ENCODE measurements at regions not wholly inside any gene's neighbourhood (a gene's known extent, or its start where the extent isn't known, plus 50 kb on each side); places are given as distances from the start of the nearest gene placed in this dataset.

DNA sequence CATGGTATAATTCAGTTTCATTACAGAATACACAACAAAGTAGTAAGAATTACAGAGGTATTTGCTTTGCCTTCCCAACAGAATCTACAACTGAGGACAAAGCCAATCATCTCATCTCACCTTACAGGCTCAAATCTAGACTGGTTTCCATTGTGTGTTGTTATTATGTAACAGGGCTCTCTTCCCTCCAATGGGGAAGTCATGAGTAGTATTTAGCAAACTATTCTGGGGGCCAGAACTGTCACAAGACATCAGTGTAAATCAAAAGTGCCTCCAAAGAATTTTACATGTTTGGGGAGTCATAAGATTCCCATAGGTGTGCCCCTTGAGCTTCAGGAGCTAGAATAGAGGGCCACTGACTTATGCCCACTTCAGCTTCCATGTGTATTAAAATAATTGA, 187.0 kb upstream of the EDNRB start:
- no peak overlapping the region for H3K4me3 ChIP-seq (replicated peaks in 1 of 4; ENCODE audit: control extremely low read depth in 1 of 4, insufficient read depth in 1 of 4, low read depth in 3 of 4, low read length in 4 of 4)
- no peak for DNase-seq (ENCODE audit: low read depth in 2 of 2)
- H3K27ac ChIP-seq (ENCODE audit: insufficient read depth, low read length) = no peak overlapping the region
- no peaks in the 10 kb centered on the region for H3K36me3 ChIP-seq (ENCODE audit: control insufficient read depth, insufficient read depth, low read length)
- H3K4me2 ChIP-seq (ENCODE audit: extremely low read depth, insufficient read depth, low read length) = no peak overlapping the region
- no peaks in the 10 kb centered on the region for H4K20me1 ChIP-seq (ENCODE audit: control insufficient read depth, extremely low read depth, insufficient read depth, low read length)
- no peaks in the 10 kb centered on the region for H3K9me3 ChIP-seq (ENCODE audit: control insufficient read depth, insufficient read depth, low read depth, low read length)
- no peak overlapping the region for H3K9ac ChIP-seq (ENCODE audit: insufficient read depth, low read length)
- no peaks in the 10 kb centered on the region for H3K27me3 ChIP-seq (ENCODE audit: control insufficient read depth, insufficient read depth, low read length)
- H3K4me1 ChIP-seq (ENCODE audit: control insufficient read depth, extremely low read depth, insufficient read depth, low read length) = no peaks in the 10 kb centered on the region
- no peaks in the 10 kb centered on the region for H3K79me2 ChIP-seq (ENCODE audit: control insufficient read depth, insufficient read depth, low read length)
- TF ChIP-seq EZH2 (IDR thresholded peaks at IDR 0.05; ENCODE audit: low read length, missing control alignments) = no peak
- TF ChIP-seq, protein P1, sequence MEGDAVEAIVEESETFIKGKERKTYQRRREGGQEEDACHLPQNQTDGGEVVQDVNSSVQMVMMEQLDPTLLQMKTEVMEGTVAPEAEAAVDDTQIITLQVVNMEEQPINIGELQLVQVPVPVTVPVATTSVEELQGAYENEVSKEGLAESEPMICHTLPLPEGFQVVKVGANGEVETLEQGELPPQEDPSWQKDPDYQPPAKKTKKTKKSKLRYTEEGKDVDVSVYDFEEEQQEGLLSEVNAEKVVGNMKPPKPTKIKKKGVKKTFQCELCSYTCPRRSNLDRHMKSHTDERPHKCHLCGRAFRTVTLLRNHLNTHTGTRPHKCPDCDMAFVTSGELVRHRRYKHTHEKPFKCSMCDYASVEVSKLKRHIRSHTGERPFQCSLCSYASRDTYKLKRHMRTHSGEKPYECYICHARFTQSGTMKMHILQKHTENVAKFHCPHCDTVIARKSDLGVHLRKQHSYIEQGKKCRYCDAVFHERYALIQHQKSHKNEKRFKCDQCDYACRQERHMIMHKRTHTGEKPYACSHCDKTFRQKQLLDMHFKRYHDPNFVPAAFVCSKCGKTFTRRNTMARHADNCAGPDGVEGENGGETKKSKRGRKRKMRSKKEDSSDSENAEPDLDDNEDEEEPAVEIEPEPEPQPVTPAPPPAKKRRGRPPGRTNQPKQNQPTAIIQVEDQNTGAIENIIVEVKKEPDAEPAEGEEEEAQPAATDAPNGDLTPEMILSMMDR (conservative IDR thresholded peaks at IDR 0.05 in 1 of 2, IDR thresholded peaks at IDR 0.05 in 1 of 2; ENCODE audit: low read depth in 1 of 2, low read length in 2 of 2) = no peak
- no peak overlapping the region for H2AFZ ChIP-seq (ENCODE audit: low read length)

DNA sequence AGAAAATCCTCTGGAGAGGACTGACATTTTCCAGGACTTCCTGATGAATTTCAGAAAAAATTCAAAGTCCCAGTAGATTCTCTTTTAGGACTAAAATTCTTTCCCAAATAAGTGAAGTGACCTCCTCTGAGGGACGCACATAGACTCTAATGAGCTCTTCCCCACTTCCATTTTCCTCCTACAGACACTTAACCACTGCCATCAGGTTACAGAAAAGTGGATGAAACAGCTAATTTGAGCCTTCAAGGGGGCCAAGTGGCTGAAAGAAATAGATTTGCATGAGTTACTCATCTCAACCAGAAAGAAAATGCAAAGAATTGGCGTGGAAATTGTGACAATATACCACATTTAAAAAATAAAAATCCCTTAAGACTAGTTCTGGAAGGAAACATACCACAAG, 185.3 kb upstream of the EDNRB start:
- H3K4me3 ChIP-seq (replicated peaks in 1 of 4; ENCODE audit: control extremely low read depth in 1 of 4, insufficient read depth in 1 of 4, low read depth in 3 of 4, low read length in 4 of 4) = no peak overlapping the region
- TF ChIP-seq, protein P1 (conservative IDR thresholded peaks at IDR 0.05 in 1 of 2, IDR thresholded peaks at IDR 0.05 in 1 of 2; ENCODE audit: low read depth in 1 of 2, low read length in 2 of 2) = no peak
- no peak for TF ChIP-seq EZH2 (IDR thresholded peaks at IDR 0.05; ENCODE audit: low read length, missing control alignments)
- no peaks in the 10 kb centered on the region for H3K27me3 ChIP-seq (ENCODE audit: control insufficient read depth, insufficient read depth, low read length)
- H3K27ac ChIP-seq (ENCODE audit: insufficient read depth, low read length) = no peak overlapping the region
- H3K4me1 ChIP-seq (ENCODE audit: control insufficient read depth, extremely low read depth, insufficient read depth, low read length) = no peaks in the 10 kb centered on the region
- DNase-seq (ENCODE audit: low read depth in 2 of 2) = no peak
- no peak overlapping the region for H2AFZ ChIP-seq (ENCODE audit: low read length)
- no peaks in the 10 kb centered on the region for H4K20me1 ChIP-seq (ENCODE audit: control insufficient read depth, extremely low read depth, insufficient read depth, low read length)
- H3K36me3 ChIP-seq (ENCODE audit: control insufficient read depth, insufficient read depth, low read length) = no peaks in the 10 kb centered on the region
- no peak overlapping the region for H3K4me2 ChIP-seq (ENCODE audit: extremely low read depth, insufficient read depth, low read length)
- no peaks in the 10 kb centered on the region for H3K79me2 ChIP-seq (ENCODE audit: control insufficient read depth, insufficient read depth, low read length)
- H3K9ac ChIP-seq (ENCODE audit: insufficient read depth, low read length) = no peak overlapping the region
- no peaks in the 10 kb centered on the region for H3K9me3 ChIP-seq (ENCODE audit: control insufficient read depth, insufficient read depth, low read depth, low read length)

DNA sequence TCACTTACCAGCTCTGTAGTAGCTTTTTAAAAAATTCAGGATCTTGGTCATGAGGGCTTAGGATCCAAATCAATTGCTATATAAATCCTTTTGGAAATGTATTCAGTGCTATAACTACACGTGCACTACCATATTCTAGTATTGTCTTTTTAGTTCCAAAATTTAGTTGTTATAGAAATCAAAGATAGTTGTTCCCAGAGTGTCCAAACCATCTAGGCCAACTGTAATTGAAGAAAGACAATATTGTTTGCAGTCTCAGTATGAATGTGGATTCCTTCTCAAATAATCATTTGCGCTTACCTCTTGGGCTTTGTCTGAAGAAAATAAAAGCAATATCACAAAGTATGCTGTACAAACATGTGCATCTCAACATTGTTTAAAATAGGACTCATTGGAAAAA, 184.1 kb upstream of the EDNRB start:
- TF ChIP-seq, protein P1 (conservative IDR thresholded peaks at IDR 0.05 in 1 of 2, IDR thresholded peaks at IDR 0.05 in 1 of 2; ENCODE audit: low read depth in 1 of 2, low read length in 2 of 2) = no peak
- no peak for TF ChIP-seq EZH2 (IDR thresholded peaks at IDR 0.05; ENCODE audit: low read length, missing control alignments)
- Histone ChIP-seq H3K36me3 (ENCODE audit: control insufficient read depth, insufficient read depth, low read length) (no peaks in the 10 kb centered on the region), H3K4me1 (ENCODE audit: control insufficient read depth, extremely low read depth, insufficient read depth, low read length) (no peaks in the 10 kb centered on the region), H3K4me2 (ENCODE audit: extremely low read depth, insufficient read depth, low read length) (no peak overlapping the region), H3K27ac (ENCODE audit: insufficient read depth, low read length) (peak overlapping the region; percentile 11), H4K20me1 (ENCODE audit: control insufficient read depth, extremely low read depth, insufficient read depth, low read length) (no peaks in the 10 kb centered on the region), H3K79me2 (ENCODE audit: control insufficient read depth, insufficient read depth, low read length) (no peaks in the 10 kb centered on the region), H3K9ac (ENCODE audit: insufficient read depth, low read length) (no peak overlapping the region), H3K4me3 (replicated peaks in 1 of 4; ENCODE audit: control extremely low read depth in 1 of 4, insufficient read depth in 1 of 4, low read depth in 3 of 4, low read length in 4 of 4) (no peak overlapping the region), H3K9me3 (ENCODE audit: control insufficient read depth, insufficient read depth, low read depth, low read length) (no peaks in the 10 kb centered on the region), H3K27me3 (ENCODE audit: control insufficient read depth, insufficient read depth, low read length) (no peaks in the 10 kb centered on the region), H2AFZ (ENCODE audit: low read length) (no peak overlapping the region)
- no peak for DNase-seq (ENCODE audit: low read depth in 2 of 2)

Measured in fibroblast of lung (primary cell).